Caco-2 (cell line): ENCODE measurements at regions not wholly inside any gene's neighbourhood (a gene's known extent, or its start where the extent isn't known, plus 50 kb on each side); places are given as distances from the start of the nearest gene placed in this dataset.

ENCODE experiments used
- BruUV-seq: library from RNA; stranded (reverse); fragments of 400-500 nt; replicated peaks from 2 replicates; lab custom pipeline; 2021; lab: Mats Ljungman, UMichigan
- CTCF ChIA-PET: fragments of 300-600 bp; sonication (Branson Sonifier 250); formaldehyde crosslinking; loops from one replicate; lab custom pipeline; 2022; ENCODE audit warnings: antibody characterized with exemption; lab: Charles Lee
- POLR2A ChIA-PET: fragments of 300-600 bp; sonication (Branson Sonifier 250); formaldehyde crosslinking; loops from one replicate; lab custom pipeline; 2022; ENCODE audit warnings: antibody characterized with exemption; lab: Charles Lee
- DNase-seq, 2 experiments: peaks; one replicate each; pipeline versions ENCODE4 v3.0.0 to v3.0.0-alpha.2; 2020 to 2022
- H3K27me3 ChIP-seq: replicated peaks from 2 replicates; pipeline ENCODE4 v1.6.0; 2011; ENCODE audit warnings: low read length; ENCODE audit not compliant: control insufficient read depth, insufficient read depth
- H3K36me3 ChIP-seq: 2 replicates; pipeline ENCODE4 v1.5.1; 2011; ENCODE audit warnings: low read length; ENCODE audit not compliant: control insufficient read depth, insufficient read depth
- H3K4me1 ChIP-seq: fragments of 250-450 bp; sonication (Bioruptor Pico); 2 replicates; pipeline ENCODE4 v1.5.1; 2020; ENCODE audit warnings: mild to moderate bottlenecking
- H3K4me3 ChIP-seq: 2 replicates; pipeline ENCODE4 v1.5.1; 2011; ENCODE audit warnings: low read depth, mild to moderate bottlenecking, control low read depth, low read length
- H3K9me3 ChIP-seq: fragments of 250-450 bp; sonication (Bioruptor Pico); 2 replicates; pipeline ENCODE4 v1.5.1; 2020; ENCODE audit warnings: mild to moderate bottlenecking, moderate library complexity
- H3K27ac Mint-ChIP-seq: one replicate; pipeline ENCODE4 v1.8.0; 2022; ENCODE audit warnings: mixed read lengths; ENCODE audit not compliant: unreplicated experiment
- H3K27me3 Mint-ChIP-seq: one replicate; pipeline ENCODE4 v1.8.0; 2022; ENCODE audit warnings: mixed read lengths; ENCODE audit not compliant: insufficient read depth, unreplicated experiment
- H3K36me3 Mint-ChIP-seq: one replicate; pipeline ENCODE4 v1.8.0; 2022; ENCODE audit warnings: mild to moderate bottlenecking, mixed read lengths; ENCODE audit not compliant: insufficient read depth, unreplicated experiment
- H3K4me1 Mint-ChIP-seq: one replicate; pipeline ENCODE4 v1.8.0; 2022; ENCODE audit warnings: low read depth, mixed read lengths; ENCODE audit not compliant: unreplicated experiment
- H3K4me3 Mint-ChIP-seq: one replicate; pipeline ENCODE4 v1.8.0; 2022; ENCODE audit warnings: mild to moderate bottlenecking, moderate library complexity, mixed read lengths; ENCODE audit not compliant: unreplicated experiment
- H3K9me3 Mint-ChIP-seq: one replicate; pipeline ENCODE4 v1.8.0; 2022; ENCODE audit warnings: mixed read lengths; ENCODE audit not compliant: unreplicated experiment
- CTCF ChIP-seq, 2 experiments: fragments of 200-600 bp in 1 of 2; IDR thresholded peaks; 1 replicate in 1 of 2; 2 replicates in 1 of 2; pipeline versions ENCODE4 v1.5.1 to v1.8.0; 2011 to 2022; ENCODE audit warnings: antibody characterized with exemption in 1 of 2, control low read depth in 1 of 2, inconsistent platforms in 1 of 2, low read depth in 1 of 2, low read length in 1 of 2, mild to moderate bottlenecking in 1 of 2, moderate library complexity in 1 of 2; ENCODE audit not compliant: insufficient read depth in 1 of 2, severe bottlenecking in 1 of 2, unreplicated experiment in 1 of 2
- intact Hi-C: fragments of 100-400 bp; cut with micrococcal nuclease; formaldehyde crosslinking; loops from one replicate; pipeline ENCODE4 v1.10.0; 2022; ENCODE audit not compliant: unreplicated experiment

- H3K9me3 Mint-ChIP-seq: peaks cover 18% of the 10 kb centered on the region
- no peak overlapping the region for H3K4me3 Mint-ChIP-seq
- DNase-seq: no peak
- no TSS peak for BruUV-seq
- Histone ChIP-seq H3K9me3 (peaks cover 14% of the 10 kb centered on the region), H3K4me1 (peaks cover 6% of the 10 kb centered on the region; the same call in 1 of the 2 replicates), H3K4me3 (no peak overlapping the region), H3K36me3 (no peaks in the 10 kb centered on the region), H3K27me3 (no peaks in the 10 kb centered on the region)
- H3K4me1 Mint-ChIP-seq: peaks cover 13% of the 10 kb centered on the region
- no peaks in the 10 kb centered on the region for H3K36me3 Mint-ChIP-seq
- intact Hi-C loops: no loop called here
- POLR2A ChIA-PET: no interaction called here
- H3K27me3 Mint-ChIP-seq: no peaks in the 10 kb centered on the region
- no peak overlapping the region for H3K27ac Mint-ChIP-seq
- CTCF ChIA-PET: no interaction called here
- no peak for TF ChIP-seq CTCF (IDR thresholded peaks at IDR 0.05; ENCODE audit: insufficient read depth in 1 of 2, low read depth in 1 of 2, low read length in 1 of 2, severe bottlenecking in 1 of 2, unreplicated experiment in 1 of 2)
These were observed 104.9 kb upstream of the FOXA2 start for GRCh38 chr20:22689266-22689665.

- peaks cover 14% of the 10 kb centered on the region for H3K9me3 ChIP-seq
- H3K4me3 ChIP-seq: no peak overlapping the region
- no peaks in the 10 kb centered on the region for H3K27me3 Mint-ChIP-seq
- no peaks in the 10 kb centered on the region for H3K36me3 Mint-ChIP-seq
- BruUV-seq: no TSS peak
- H3K4me3 Mint-ChIP-seq: no peak overlapping the region
- intact Hi-C loops: loop anchor here (5.0 kb wide), 3 partner anchors 117 to 372 kb away; no protein-coding TSS in a partner anchor
- no peak for TF ChIP-seq CTCF (IDR thresholded peaks at IDR 0.05; ENCODE audit: insufficient read depth in 1 of 2, low read depth in 1 of 2, low read length in 1 of 2, severe bottlenecking in 1 of 2, unreplicated experiment in 1 of 2)
- ChIA-PET POLR2A (no interaction called here), CTCF (interaction anchor here (0.8 kb wide), 1 partner anchor 651 kb away, joined by 4 read pairs; no protein-coding TSS in a partner anchor)
- H3K36me3 ChIP-seq: no peaks in the 10 kb centered on the region
- H3K27me3 ChIP-seq: no peaks in the 10 kb centered on the region
- no peak for DNase-seq
- H3K4me1 Mint-ChIP-seq: peaks cover 6% of the 10 kb centered on the region
- H3K9me3 Mint-ChIP-seq: peaks cover 18% of the 10 kb centered on the region
- H3K27ac Mint-ChIP-seq: no peak overlapping the region
- H3K4me1 ChIP-seq: peaks cover 6% of the 10 kb centered on the region; the same call in 1 of the 2 replicates
These were observed 105.6 kb upstream of the FOXA2 start for GRCh38 chr20:22690000-22690399.

GRCh38 chr20:22690616-22691179 is 106.3 kb upstream of the FOXA2 start:
- TF ChIP-seq CTCF (IDR thresholded peaks at IDR 0.05; ENCODE audit: insufficient read depth in 1 of 2, low read depth in 1 of 2, low read length in 1 of 2, severe bottlenecking in 1 of 2, unreplicated experiment in 1 of 2): no peak
- peaks cover 6% of the 10 kb centered on the region for H3K4me1 Mint-ChIP-seq
- no peaks in the 10 kb centered on the region for H3K27me3 Mint-ChIP-seq
- H3K4me3 ChIP-seq: no peak overlapping the region
- BruUV-seq: no TSS peak
- no peaks in the 10 kb centered on the region for H3K36me3 Mint-ChIP-seq
- no peaks in the 10 kb centered on the region for H3K27me3 ChIP-seq
- ChIA-PET CTCF (interaction anchor here (1.3 to 3.0 kb wide), 4 partner anchors 200 to 649 kb away, joined by 5 to 36 read pairs (median 10); no protein-coding TSS in a partner anchor), POLR2A (no interaction called here)
- no peak overlapping the region for H3K4me3 Mint-ChIP-seq
- H3K4me1 ChIP-seq: peaks cover 6% of the 10 kb centered on the region; the same call in 1 of the 2 replicates
- H3K9me3 Mint-ChIP-seq: peaks cover 18% of the 10 kb centered on the region
- intact Hi-C loops: loop anchor here (1.0 to 5.0 kb wide), 4 partner anchors 117 to 650 kb away; no protein-coding TSS in a partner anchor
- H3K27ac Mint-ChIP-seq: no peak overlapping the region
- H3K9me3 ChIP-seq: peaks cover 14% of the 10 kb centered on the region
- DNase-seq: no peak
- no peaks in the 10 kb centered on the region for H3K36me3 ChIP-seq
